ENCODE measurements at regions not wholly inside any gene's neighbourhood (a gene's known extent, or its start where the extent isn't known, plus 50 kb on each side); places are given as distances from the start of the nearest gene placed in this dataset.
A peak's percentile ranks its signal among the peaks of the same experiment; 100 is the strongest.
"Not testable (repeated sequence)": the region's sequence is repeated elsewhere in the genome, so short reads cannot be mapped to it uniquely, and the experiment has no call there.

DNA sequence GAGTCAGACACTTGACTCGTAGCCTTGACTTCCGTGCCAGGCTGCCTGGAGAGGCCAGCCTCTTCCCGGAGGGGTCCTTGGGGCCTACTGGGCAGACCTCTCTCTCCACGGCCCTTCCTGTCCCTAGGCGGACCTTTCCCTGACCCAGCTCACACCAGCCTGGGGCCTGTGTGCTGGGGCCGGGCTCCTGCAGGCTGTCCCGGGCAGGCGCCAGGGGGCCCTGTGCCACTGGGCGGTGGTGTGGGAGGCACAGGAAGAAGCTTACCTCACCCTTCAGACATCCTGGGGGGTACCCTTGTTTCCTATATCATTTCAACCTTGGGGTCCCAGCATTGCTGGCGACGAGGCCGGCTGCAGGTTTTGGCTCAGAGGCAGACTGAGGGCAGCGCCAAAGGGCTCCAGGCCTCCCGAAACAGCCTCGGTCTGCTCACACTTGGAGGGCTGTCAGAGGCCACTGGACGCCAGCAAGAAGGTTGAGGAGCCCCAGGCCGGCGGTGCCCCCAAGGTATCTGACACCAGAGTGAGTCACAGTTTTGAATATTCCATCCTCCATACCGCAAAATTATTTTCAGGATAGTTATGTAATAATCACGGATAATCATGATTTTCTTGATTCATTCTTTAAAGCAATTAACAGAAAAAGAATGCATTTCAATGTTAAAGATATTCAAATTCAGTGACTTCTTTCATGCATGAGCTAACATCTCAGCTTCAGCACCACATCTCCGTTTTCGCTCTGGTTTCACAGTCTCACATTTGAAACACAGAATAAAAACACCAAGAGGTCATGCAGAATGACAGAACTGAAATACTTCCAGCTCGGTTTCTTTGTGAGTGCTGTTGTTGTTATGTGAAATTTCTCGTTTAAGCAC lies 3967.6 kb upstream of the TPTE start:
- DNase-seq (ENCODE audit: extremely low spot score in 2 of 2); H3K27me3 ChIP-seq; H3K4me3 ChIP-seq; H3K4me1 ChIP-seq; intact Hi-C loops (cut with DNase I); H3K36me3 ChIP-seq; H3K27ac ChIP-seq; H3K9me3 ChIP-seq: not testable (repeated sequence)

DNA sequence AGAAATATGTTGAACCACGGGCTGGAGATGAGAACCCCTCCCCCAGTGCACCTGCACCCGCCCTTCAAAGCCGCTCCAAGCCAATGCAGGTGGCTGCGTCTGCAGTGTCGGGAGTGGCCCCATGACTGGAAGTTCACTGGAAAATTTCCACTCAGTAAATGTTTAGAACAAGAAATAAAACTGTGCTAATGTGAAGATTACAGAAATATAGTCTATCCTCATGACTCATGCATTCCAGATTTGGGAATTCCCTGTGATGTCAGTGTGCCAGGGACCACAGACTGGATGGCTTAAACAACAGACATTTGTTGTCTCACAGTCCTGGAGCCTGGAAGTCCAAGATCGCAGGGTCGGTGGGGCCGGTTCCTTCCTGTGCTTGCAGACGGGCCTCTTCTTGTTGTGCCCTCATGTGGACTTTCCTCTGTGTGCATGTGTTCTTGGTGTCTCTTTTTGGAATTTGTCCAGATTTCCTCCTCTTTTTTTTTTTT lies 3967.0 kb upstream of the TPTE start:
- H3K9me3 ChIP-seq; intact Hi-C loops (cut with DNase I); H3K27ac ChIP-seq; H3K4me1 ChIP-seq; H3K27me3 ChIP-seq; DNase-seq (ENCODE audit: extremely low spot score in 2 of 2); H3K36me3 ChIP-seq; H3K4me3 ChIP-seq: not testable (repeated sequence)

DNA sequence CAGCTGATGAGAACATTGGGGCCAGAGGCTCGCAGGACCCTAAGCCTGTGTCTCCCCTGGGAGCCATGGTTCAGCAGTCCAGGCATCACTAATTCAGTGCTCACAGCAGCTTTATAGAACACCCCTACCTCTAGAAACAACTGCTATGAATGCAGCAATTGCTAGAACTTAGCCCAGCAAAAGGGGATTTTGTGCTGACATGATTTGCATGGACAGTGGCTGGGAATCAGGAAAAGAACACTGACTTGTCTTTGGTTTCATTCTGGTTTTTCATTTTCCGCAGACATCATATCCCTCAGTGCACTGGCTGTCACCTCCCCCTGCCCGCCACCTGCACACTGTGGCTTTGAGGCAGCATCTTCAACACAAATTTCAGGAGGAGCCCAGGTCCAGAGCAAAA lies 3964.9 kb upstream of the TPTE start:
- intact Hi-C loops (cut with DNase I); H3K4me3 ChIP-seq; H3K4me1 ChIP-seq; H3K27me3 ChIP-seq; H3K36me3 ChIP-seq; DNase-seq (ENCODE audit: extremely low spot score in 2 of 2); H3K9me3 ChIP-seq; H3K27ac ChIP-seq: not testable (repeated sequence)

DNA sequence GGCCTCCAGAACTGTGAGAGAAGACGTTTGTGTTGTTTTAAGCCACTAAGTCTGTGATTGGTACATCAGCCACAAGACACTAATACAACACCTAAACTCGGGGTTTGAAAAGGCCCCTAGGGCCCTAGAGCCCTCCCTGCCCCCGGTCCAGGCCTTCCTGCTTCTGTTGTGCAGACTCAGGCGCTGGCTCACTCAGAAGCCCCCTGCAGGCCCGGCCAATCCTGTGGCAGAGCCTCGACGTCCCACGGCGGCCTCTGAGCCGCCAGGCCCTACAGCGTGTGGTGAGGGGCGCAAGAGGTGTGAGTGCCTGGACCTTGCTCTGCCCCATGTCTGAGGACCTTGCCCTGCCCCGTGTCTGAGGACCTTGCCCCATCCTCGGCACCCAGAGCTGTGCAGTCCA lies 3964.0 kb upstream of the TPTE start:
- H3K9me3 ChIP-seq; H3K4me3 ChIP-seq; H3K36me3 ChIP-seq; H3K4me1 ChIP-seq; intact Hi-C loops (cut with DNase I); H3K27me3 ChIP-seq; H3K27ac ChIP-seq; DNase-seq (ENCODE audit: extremely low spot score in 2 of 2): not testable (repeated sequence)

DNA sequence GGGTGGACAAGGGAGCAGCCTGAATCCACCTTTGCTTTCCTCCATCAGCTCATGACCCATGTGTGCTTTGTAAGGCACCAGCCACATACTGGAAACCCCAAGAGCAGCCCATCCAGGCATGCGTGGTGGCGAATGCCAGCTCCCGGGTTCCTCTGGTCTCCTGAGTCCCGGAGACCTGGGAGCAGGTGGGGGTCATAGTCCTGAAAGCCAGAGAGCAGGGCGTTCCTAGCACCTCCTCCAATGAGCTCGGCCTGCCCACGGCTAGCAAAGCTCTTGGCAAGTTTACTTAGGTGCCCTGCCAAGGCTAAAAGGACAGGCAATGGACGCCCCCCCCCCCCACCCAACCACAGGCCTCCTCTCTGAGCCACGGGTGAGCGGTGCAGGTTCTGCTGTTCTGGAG lies 3960.2 kb upstream of the TPTE start:
- DNase-seq (ENCODE audit: extremely low spot score in 2 of 2); intact Hi-C loops (cut with DNase I); H3K4me1 ChIP-seq; H3K27me3 ChIP-seq; H3K4me3 ChIP-seq; H3K36me3 ChIP-seq; H3K9me3 ChIP-seq; H3K27ac ChIP-seq: not testable (repeated sequence)

DNA sequence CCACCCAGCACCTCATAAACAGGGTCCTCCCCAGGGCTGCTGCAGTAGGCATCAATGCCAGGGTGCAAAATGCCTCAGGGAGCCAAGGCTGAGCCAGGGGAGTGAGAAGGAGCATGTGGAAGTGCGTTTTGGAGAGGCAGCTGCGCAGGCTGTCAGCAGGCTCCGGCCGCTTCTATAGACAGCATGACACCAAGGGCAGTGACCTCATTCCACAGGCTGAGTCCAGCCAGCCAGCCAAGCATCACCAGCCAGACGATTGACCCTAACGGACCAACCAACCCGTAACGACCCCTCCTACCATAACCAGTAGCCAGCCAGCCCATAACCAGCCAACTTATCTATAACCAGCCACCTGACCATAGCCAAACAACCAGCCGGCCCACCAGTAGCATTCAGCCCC lies 3959.8 kb upstream of the TPTE start:
- DNase-seq (ENCODE audit: extremely low spot score in 2 of 2); H3K27me3 ChIP-seq; intact Hi-C loops (cut with DNase I); H3K27ac ChIP-seq; H3K36me3 ChIP-seq; H3K9me3 ChIP-seq; H3K4me3 ChIP-seq; H3K4me1 ChIP-seq: not testable (repeated sequence)

DNA sequence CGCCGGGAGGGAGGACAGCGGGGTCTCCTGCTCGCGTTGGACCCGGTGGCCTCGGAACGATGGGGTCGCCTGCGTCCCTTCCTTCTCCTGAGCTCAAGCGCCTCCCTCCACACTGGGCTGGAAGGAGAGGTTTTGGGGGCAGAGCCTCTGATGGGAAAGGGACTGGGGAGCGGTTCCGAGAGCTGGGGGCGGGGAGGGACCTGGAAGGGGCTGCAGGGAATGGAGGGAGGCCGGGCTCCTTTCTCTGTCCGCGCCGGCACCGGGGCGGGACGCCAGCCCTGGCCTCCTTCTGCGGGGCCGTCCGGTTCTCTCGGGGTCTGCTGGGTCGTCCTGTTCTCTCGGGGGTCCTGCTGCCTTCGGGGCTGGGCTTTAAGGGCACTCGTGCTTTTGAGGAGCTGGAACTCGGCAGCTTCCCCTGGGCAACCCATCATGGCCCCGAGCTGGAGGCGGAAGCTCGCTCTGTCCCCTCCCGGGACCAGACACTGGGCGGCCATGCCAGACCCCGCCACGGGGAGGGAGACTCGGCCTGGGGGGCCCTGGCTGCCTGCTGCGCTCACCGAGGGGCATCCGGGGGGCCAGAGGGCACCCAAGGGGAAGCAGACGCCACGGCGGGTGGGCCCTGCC lies 3956.7 kb upstream of the TPTE start:
- H3K4me3 ChIP-seq: peak overlapping the region in 1 of 2 donors; percentile 18
- H3K27me3 ChIP-seq; DNase-seq (ENCODE audit: extremely low spot score in 2 of 2); H3K9me3 ChIP-seq; H3K4me1 ChIP-seq; intact Hi-C loops (cut with DNase I); H3K27ac ChIP-seq; H3K36me3 ChIP-seq: not testable (repeated sequence)

DNA sequence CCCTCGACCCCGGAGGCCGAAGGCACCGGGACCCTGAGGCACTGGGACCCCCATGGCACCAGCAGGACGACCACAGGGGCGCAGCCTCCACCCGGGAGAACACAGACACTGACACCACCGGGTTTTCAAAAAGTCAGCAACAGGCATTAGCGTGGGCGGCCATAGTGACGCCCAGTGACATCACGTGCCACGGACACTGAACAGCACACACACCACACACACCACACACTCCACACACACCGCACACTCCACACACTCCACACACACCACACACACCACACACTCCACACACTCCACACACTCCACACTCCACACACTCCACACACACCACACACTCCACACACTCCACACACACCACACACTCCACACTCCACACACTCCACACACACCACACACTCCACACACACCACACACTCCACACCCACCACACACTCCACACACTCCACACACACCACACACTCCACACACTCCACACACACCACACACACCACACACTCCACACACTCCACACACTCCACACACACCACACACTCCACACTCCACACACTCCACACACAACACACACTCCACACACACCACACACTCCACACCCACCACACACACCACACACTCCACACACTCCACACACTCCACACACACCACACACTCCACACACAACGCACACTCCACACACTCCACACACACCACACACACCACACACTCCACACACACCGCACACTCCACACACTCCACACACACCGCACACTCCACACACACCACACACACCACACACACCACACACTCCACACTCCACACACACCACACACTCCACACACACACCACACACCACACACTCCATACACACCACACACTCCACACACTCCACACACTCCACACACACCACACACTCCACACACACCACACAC lies 3955.9 kb upstream of the TPTE start:
- peak overlapping the region in 1 of 2 donors; percentile 18 for H3K4me3 ChIP-seq
- intact Hi-C loops (cut with DNase I); H3K36me3 ChIP-seq; H3K4me1 ChIP-seq; H3K9me3 ChIP-seq; H3K27me3 ChIP-seq; H3K27ac ChIP-seq: not testable (repeated sequence)
- peak; percentile 79 to 87 for DNase-seq (ENCODE audit: extremely low spot score in 2 of 2)

DNA sequence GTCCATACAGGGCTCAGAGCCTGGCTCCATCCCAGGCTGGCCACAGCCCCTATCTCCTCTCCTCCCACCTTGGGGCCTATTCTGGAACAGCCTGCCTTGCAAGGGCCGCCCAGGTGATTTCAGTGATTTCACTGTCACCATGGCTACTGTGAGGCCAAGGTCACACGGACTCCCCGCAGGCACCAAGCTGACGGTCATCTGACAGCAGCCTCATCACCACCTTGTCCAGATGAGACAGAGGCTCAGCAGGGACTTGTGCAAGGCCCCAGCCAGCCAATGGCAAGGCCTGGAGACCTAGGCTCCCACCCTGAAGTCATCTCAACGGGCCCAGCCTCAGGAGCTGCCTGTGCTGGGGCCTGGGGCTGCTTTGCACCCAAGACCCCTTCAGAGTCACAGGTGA lies 3953.8 kb upstream of the TPTE start:
- H3K27me3 ChIP-seq; H3K9me3 ChIP-seq; H3K4me3 ChIP-seq; H3K36me3 ChIP-seq; H3K27ac ChIP-seq; DNase-seq (ENCODE audit: extremely low spot score in 2 of 2); H3K4me1 ChIP-seq; intact Hi-C loops (cut with DNase I): not testable (repeated sequence)

DNA sequence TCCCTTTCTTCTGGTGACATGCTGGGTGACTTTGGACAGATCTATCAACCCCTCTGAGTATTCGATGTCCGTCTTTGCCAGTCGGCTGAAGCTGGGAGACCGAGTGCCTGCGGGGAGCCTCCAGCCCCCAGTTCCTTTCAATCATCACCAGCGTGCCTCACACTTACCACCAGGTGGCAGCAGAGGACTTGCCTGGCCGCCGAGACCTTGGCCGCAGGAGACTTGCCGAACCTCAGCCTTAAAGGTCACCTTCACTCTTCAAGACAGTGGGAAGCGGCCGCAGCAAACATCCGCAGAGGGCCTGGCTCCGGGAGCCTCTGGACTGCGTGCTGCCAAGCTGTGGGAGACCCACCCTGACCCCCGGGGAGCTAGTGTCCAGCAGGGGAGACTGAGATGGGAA lies 3952.2 kb upstream of the TPTE start:
- DNase-seq (ENCODE audit: extremely low spot score in 2 of 2); H3K27ac ChIP-seq; H3K4me3 ChIP-seq; H3K9me3 ChIP-seq; H3K4me1 ChIP-seq; H3K27me3 ChIP-seq; H3K36me3 ChIP-seq; intact Hi-C loops (cut with DNase I): not testable (repeated sequence)

DNA sequence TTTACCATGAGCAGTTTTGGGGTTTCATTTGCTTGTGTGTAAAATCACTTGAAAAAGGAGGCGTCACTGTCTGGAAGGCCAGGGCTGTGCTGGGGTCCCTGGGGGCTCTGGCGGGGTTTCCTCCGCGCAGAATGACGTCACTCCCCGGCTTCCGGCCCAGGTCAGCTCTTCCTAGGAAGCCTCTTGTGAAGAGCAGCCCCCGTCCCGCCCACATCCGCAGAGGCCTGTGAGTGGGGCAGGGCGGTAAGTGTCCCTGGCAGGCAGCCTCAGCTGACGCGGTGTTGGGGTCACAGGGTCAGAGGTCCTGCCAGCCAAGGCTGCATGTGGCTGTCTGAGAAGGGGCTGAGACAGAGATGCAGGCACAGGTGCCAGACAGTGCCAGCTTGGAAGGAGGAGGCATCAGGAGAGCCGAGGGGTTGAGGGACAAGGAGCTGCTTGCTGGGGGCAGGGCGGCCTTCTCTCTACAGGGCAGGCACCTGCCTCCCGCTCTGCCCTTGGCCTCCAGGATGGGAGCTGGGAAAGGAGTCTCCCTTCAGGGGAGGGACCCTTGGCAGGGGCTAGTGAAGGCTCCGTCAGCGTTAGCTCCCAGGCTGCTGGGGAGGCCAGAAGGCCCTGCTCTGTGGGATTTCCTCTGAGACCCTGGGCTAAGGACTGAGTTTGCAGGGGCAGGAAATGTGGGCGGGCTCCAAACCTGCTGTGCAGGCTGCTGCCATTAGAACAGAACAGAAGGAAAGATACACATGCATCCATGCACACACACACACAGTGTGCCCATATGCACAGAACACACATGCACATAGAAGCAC lies 3951.6 kb upstream of the TPTE start:
- DNase-seq (ENCODE audit: extremely low spot score in 2 of 2); H3K36me3 ChIP-seq; H3K4me1 ChIP-seq; intact Hi-C loops (cut with DNase I); H3K27ac ChIP-seq; H3K4me3 ChIP-seq; H3K9me3 ChIP-seq; H3K27me3 ChIP-seq: not testable (repeated sequence)

DNA sequence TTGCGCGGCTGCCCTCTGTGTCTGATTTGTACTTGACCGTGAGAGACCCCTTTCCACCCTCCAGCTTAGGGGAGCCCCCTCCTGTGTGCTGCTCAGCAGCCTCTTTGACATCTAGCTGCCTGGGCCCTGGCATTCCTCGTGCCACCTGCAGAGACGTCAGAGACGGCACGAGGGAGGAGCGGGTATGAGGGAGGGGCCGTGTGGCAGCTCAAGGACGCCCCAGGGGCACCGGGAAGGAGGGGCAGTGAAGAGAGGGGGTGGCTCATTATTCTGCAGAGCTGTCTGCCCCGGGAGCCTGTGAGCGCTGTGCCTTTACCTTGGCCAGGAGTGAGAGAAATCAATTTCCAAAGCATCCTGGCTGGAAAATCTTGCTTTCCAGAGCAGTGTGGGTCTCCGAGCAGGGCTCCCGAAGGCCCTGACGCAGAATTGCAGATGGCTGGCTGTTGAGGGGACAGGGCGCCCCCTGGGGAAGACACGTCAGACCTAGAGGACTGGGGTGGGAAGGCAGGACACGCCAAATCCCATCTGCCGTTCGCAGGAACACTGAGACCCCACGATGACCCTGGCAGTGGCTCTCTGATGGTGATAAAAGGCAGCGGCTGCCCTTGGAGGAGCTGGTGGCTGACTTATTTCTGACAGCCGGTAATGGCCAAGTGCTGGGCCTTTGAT lies 3950.5 kb upstream of the TPTE start:
- H3K4me1 ChIP-seq; H3K4me3 ChIP-seq; DNase-seq (ENCODE audit: extremely low spot score in 2 of 2); H3K36me3 ChIP-seq; intact Hi-C loops (cut with DNase I); H3K27ac ChIP-seq; H3K27me3 ChIP-seq; H3K9me3 ChIP-seq: not testable (repeated sequence)

All from vagina (tissue), 2 donors.